Omental fat pad (tissue), 3 donors: ENCODE measurements at regions not wholly inside any gene's neighbourhood (a gene's known extent, or its start where the extent isn't known, plus 50 kb on each side); places are given as distances from the start of the nearest gene placed in this dataset.

Experiments used
- ATAC-seq: fragments of 150-250 bp; one replicate; pipeline ENCODE4 v1.9.1; 2016; ENCODE audit warnings: mild to moderate bottlenecking, moderate library complexity; ENCODE audit not compliant: low FRiP score
- DNase-seq: peaks from one replicate; pipeline ENCODE4 v3.0.0-alpha.2; 2019; ENCODE audit warnings: low spot score
- CTCF ChIP-seq, 3 donors: fragments of 450-650 bp; IDR thresholded peaks; one replicate each; pipeline ENCODE4 v1.5.1; 2016 to 2017; ENCODE audit warnings: antibody characterized with exemption in 3 of 3, mild to moderate bottlenecking in 3 of 3, moderate library complexity in 2 of 3

GRCh38 chr1:240709676-240710075 is 97.7 kb upstream of the GREM2 start:
- ATAC-seq (no peak), DNase-seq (no peak)
- TF ChIP-seq CTCF (IDR thresholded peaks at IDR 0.05): no peak

GRCh38 chr1:240706150-240706935 is 94.4 kb upstream of the GREM2 start:
- peak; percentile 87 for ATAC-seq
- no peak for TF ChIP-seq CTCF (IDR thresholded peaks at IDR 0.05)
- no peak for DNase-seq

- ATAC-seq (peak; percentile 62), DNase-seq (no peak)
- no peak for TF ChIP-seq CTCF (IDR thresholded peaks at IDR 0.05)
These were observed 93.6 kb upstream of the GREM2 start for GRCh38 chr1:240705579-240705978.

GRCh38 chr1:240701412-240701811 is 89.5 kb upstream of the GREM2 start:
- no peak for TF ChIP-seq CTCF (IDR thresholded peaks at IDR 0.05)
- ATAC-seq (no peak), DNase-seq (no peak)

GRCh38 chr1:240695416-240695815 is 83.5 kb upstream of the GREM2 start:
- ATAC-seq (no peak), DNase-seq (no peak)
- TF ChIP-seq CTCF (IDR thresholded peaks at IDR 0.05): no peak

DNA sequence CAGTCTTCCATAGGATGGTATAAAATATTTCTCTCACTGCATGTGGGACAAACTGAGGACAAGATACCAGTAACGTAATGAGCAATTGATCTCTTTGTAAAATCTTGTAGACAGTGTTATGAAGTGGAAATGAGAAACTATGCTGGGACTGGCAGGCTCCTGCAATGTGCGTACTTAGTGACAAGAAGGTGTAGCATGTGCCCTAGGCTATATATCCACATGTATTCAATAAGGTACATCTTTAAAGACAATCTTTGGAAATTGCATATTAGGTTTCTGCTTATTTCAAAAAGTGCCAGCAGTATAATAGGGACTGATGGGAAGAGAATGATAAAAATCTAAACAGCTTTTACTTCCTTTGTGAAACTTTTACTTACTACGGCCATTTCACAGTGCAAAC is 81.9 kb upstream of the GREM2 start:
- DNase-seq: no peak
- ATAC-seq: no peak
- no peak for TF ChIP-seq CTCF (IDR thresholded peaks at IDR 0.05)

DNA sequence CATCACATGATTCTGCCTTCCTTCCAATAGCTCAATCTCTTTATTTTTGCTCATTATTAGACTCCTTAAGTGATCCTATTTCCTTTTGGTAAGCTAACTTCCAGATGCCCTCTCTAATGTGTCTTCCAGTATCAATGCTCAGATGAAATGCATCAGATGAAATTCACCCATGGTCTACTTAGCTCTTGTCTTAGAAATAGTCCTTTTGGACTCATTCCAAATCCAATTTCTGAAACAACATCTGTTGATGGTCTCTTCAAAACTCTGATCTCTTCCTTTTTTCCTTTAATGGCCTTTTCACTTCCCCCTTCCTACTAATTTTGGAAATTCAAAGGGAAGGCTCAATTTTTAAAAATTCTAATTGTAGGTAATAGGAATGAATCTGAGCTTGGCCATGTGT is 81.1 kb upstream of the GREM2 start:
- no peak for DNase-seq
- TF ChIP-seq CTCF (IDR thresholded peaks at IDR 0.05): no peak
- no peak for ATAC-seq
